CD4-positive, CD25-positive, alpha-beta regulatory T cell (primary cell): ENCODE measurements at regions not wholly inside any gene's neighbourhood (a gene's known extent, or its start where the extent isn't known, plus 50 kb on each side); places are given as distances from the start of the nearest gene placed in this dataset.

Experiments used
- ATAC-seq, 2 donors: fragments of 150-1000 bp; cut with Tn5 transposase; one replicate each; pipeline ENCODE4 v1.10.0; 2021; ENCODE audit warnings: low read depth in 2 of 2, moderate number of reproducible peaks in 2 of 2, moderate library complexity in 1 of 2
- DNase-seq, 3 donors: peaks; one replicate each; pipeline versions ENCODE4 v3.0.0 to v3.0.0-alpha.2; 2012 to 2022; ENCODE audit warnings: mixed read lengths in 1 of 3
- H3K27ac ChIP-seq: one replicate; pipeline ENCODE4 v1.7.0; 2013; ENCODE audit warnings: mild to moderate bottlenecking, low read length; ENCODE audit not compliant: insufficient read depth, poor library complexity, severe bottlenecking
- H3K27me3 ChIP-seq: one replicate; pipeline ENCODE4 v1.7.0; 2013; ENCODE audit warnings: low read length; ENCODE audit not compliant: control insufficient read depth, insufficient read depth
- H3K36me3 ChIP-seq: one replicate; pipeline ENCODE4 v1.7.0; 2013; ENCODE audit warnings: mild to moderate bottlenecking, low read length, moderate library complexity; ENCODE audit not compliant: control insufficient read depth, insufficient read depth
- H3K4me1 ChIP-seq: 2 replicates; pipeline ENCODE4 v1.7.0; 2013; ENCODE audit warnings: mild to moderate bottlenecking, low read length; ENCODE audit not compliant: insufficient read depth, control insufficient read depth, poor library complexity, severe bottlenecking
- H3K4me3 ChIP-seq: one replicate; pipeline ENCODE4 v1.7.0; 2013; ENCODE audit warnings: low read depth, mild to moderate bottlenecking, low read length, moderate library complexity
- H3K9me3 ChIP-seq, 2 experiments: 1 replicate in 1 of 2; 2 replicates in 1 of 2; pipeline ENCODE4 v1.7.0; 2013; ENCODE audit warnings: low read length in 2 of 2, mild to moderate bottlenecking in 1 of 2, moderate library complexity in 1 of 2; ENCODE audit not compliant: control insufficient read depth in 2 of 2
- H3K27ac Mint-ChIP-seq, 3 donors: one replicate each; pipeline ENCODE4 v1.8.0; 2020 to 2022; ENCODE audit warnings: mild to moderate bottlenecking in 3 of 3, mixed read lengths in 3 of 3, moderate library complexity in 2 of 3
- H3K27me3 Mint-ChIP-seq: one replicate; pipeline ENCODE4 v1.8.0; 2022; ENCODE audit warnings: mild to moderate bottlenecking, mixed read lengths
- H3K36me3 Mint-ChIP-seq: one replicate; pipeline ENCODE4 v1.8.0; 2020; ENCODE audit warnings: mixed read lengths
- H3K4me1 Mint-ChIP-seq, 4 donors: one replicate each; pipeline ENCODE4 v1.8.0; 2020 to 2022; ENCODE audit warnings: mixed read lengths in 4 of 4, mild to moderate bottlenecking in 1 of 4
- H3K4me3 Mint-ChIP-seq, 4 donors: one replicate each; pipeline ENCODE4 v1.8.0; 2020 to 2022; ENCODE audit warnings: mild to moderate bottlenecking in 4 of 4, mixed read lengths in 4 of 4, moderate library complexity in 3 of 4
- H3K9me3 Mint-ChIP-seq, 7 donors: one replicate each; pipeline ENCODE4 v1.8.0; 2020 to 2022; ENCODE audit warnings: mixed read lengths in 7 of 7, mild to moderate bottlenecking in 3 of 7, moderate library complexity in 2 of 7

- Histone ChIP-seq H3K36me3 (no peaks in the 10 kb centered on the region), H3K27me3 (no peaks in the 10 kb centered on the region), H3K4me1 (no peaks in the 10 kb centered on the region), H3K4me3 (no peak overlapping the region), H3K9me3 (peaks cover 5 to 6% of the 10 kb centered on the region in 2 experiments), H3K27ac (no peak overlapping the region)
- H3K4me1 Mint-ChIP-seq: no peaks in the 10 kb centered on the region
- H3K9me3 Mint-ChIP-seq: peaks cover 6 to 39% (median 13%) of the 10 kb centered on the region in 7 donors
- no peak for DNase-seq
- no peak for ATAC-seq
- H3K27me3 Mint-ChIP-seq: no peaks in the 10 kb centered on the region
- no peak overlapping the region for H3K4me3 Mint-ChIP-seq
- H3K27ac Mint-ChIP-seq: no peak overlapping the region
- no peaks in the 10 kb centered on the region for H3K36me3 Mint-ChIP-seq
These were observed 893.3 kb upstream of the LRFN5 start for GRCh38 chr14:40713387-40713786.

- ATAC-seq (no peak), DNase-seq (no peak)
- peaks cover 0 to 10% (median 3%) of the 10 kb centered on the region in 7 donors for H3K9me3 Mint-ChIP-seq
- no peaks in the 10 kb centered on the region for H3K27me3 ChIP-seq
- H3K4me1 ChIP-seq: no peaks in the 10 kb centered on the region
- no peak overlapping the region for H3K4me3 Mint-ChIP-seq
- H3K27ac ChIP-seq: no peak overlapping the region
- H3K36me3 Mint-ChIP-seq: no peaks in the 10 kb centered on the region
- H3K27me3 Mint-ChIP-seq: no peaks in the 10 kb centered on the region
- no peak overlapping the region for H3K4me3 ChIP-seq
- H3K36me3 ChIP-seq: no peaks in the 10 kb centered on the region
- no peaks in the 10 kb centered on the region for H3K4me1 Mint-ChIP-seq
- H3K9me3 ChIP-seq: no peaks in the 10 kb centered on the region
- H3K27ac Mint-ChIP-seq: no peak overlapping the region
These were observed 909.4 kb upstream of the LRFN5 start for GRCh38 chr14:40697231-40697630.

- no peaks in the 10 kb centered on the region for H3K27me3 ChIP-seq
- ATAC-seq (no peak), DNase-seq (no peak)
- no peaks in the 10 kb centered on the region for H3K9me3 ChIP-seq
- peaks cover 0 to 12% (median 3%) of the 10 kb centered on the region in 7 donors for H3K9me3 Mint-ChIP-seq
- no peak overlapping the region for H3K27ac ChIP-seq
- no peaks in the 10 kb centered on the region for H3K4me1 Mint-ChIP-seq
- no peaks in the 10 kb centered on the region for H3K36me3 ChIP-seq
- H3K27ac Mint-ChIP-seq: no peak overlapping the region
- H3K27me3 Mint-ChIP-seq: no peaks in the 10 kb centered on the region
- H3K4me3 ChIP-seq: no peak overlapping the region
- no peaks in the 10 kb centered on the region for H3K36me3 Mint-ChIP-seq
- H3K4me3 Mint-ChIP-seq: no peak overlapping the region
- H3K4me1 ChIP-seq: no peaks in the 10 kb centered on the region
These were observed 912.7 kb upstream of the LRFN5 start for GRCh38 chr14:40694023-40694422.

- Mint-ChIP-seq H3K36me3 (no peaks in the 10 kb centered on the region), H3K4me3 (no peak overlapping the region), H3K4me1 (no peaks in the 10 kb centered on the region), H3K9me3 (peaks cover 0 to 12% (median 3%) of the 10 kb centered on the region in 7 donors), H3K27me3 (no peaks in the 10 kb centered on the region), H3K27ac (no peak overlapping the region)
- Histone ChIP-seq H3K36me3 (no peaks in the 10 kb centered on the region), H3K4me3 (no peak overlapping the region), H3K9me3 (no peaks in the 10 kb centered on the region), H3K4me1 (no peaks in the 10 kb centered on the region), H3K27ac (no peak overlapping the region), H3K27me3 (no peaks in the 10 kb centered on the region)
- no peak for DNase-seq
- ATAC-seq: no peak
These were observed 915.6 kb upstream of the LRFN5 start for GRCh38 chr14:40691066-40691465.

- ATAC-seq (no peak), DNase-seq (no peak)
- Histone ChIP-seq H3K4me1 (no peaks in the 10 kb centered on the region), H3K36me3 (no peaks in the 10 kb centered on the region), H3K27ac (no peak overlapping the region), H3K4me3 (no peak overlapping the region), H3K9me3 (no peaks in the 10 kb centered on the region), H3K27me3 (no peaks in the 10 kb centered on the region)
- Mint-ChIP-seq H3K27ac (no peak overlapping the region), H3K9me3 (peaks cover 0 to 14% (median 3%) of the 10 kb centered on the region in 7 donors), H3K4me1 (no peaks in the 10 kb centered on the region), H3K36me3 (no peaks in the 10 kb centered on the region), H3K27me3 (no peaks in the 10 kb centered on the region), H3K4me3 (no peak overlapping the region)
These were observed 920.9 kb upstream of the LRFN5 start for GRCh38 chr14:40685764-40686163.

- no peaks in the 10 kb centered on the region for H3K36me3 Mint-ChIP-seq
- Histone ChIP-seq H3K27me3 (no peaks in the 10 kb centered on the region), H3K27ac (no peak overlapping the region), H3K9me3 (peaks cover 0 to 2% of the 10 kb centered on the region in 2 experiments), H3K4me3 (no peak overlapping the region), H3K4me1 (no peaks in the 10 kb centered on the region), H3K36me3 (no peaks in the 10 kb centered on the region)
- DNase-seq (no peak), ATAC-seq (no peak)
- H3K27me3 Mint-ChIP-seq: no peaks in the 10 kb centered on the region
- peaks cover 0 to 16% (median 6%) of the 10 kb centered on the region in 7 donors for H3K9me3 Mint-ChIP-seq
- no peak overlapping the region for H3K4me3 Mint-ChIP-seq
- H3K27ac Mint-ChIP-seq: no peak overlapping the region
- H3K4me1 Mint-ChIP-seq: no peaks in the 10 kb centered on the region
These were observed 922.3 kb upstream of the LRFN5 start for GRCh38 chr14:40684328-40684727.

GRCh38 chr14:40682131-40682913 is 924.4 kb upstream of the LRFN5 start:
- H3K27ac Mint-ChIP-seq: no peak overlapping the region
- H3K9me3 Mint-ChIP-seq: peaks cover 0 to 21% (median 9%) of the 10 kb centered on the region in 7 donors
- Histone ChIP-seq H3K27ac (no peak overlapping the region), H3K9me3 (peaks cover 0 to 2% of the 10 kb centered on the region in 2 experiments), H3K36me3 (no peaks in the 10 kb centered on the region), H3K4me3 (no peak overlapping the region), H3K27me3 (no peaks in the 10 kb centered on the region), H3K4me1 (no peaks in the 10 kb centered on the region)
- ATAC-seq (no peak), DNase-seq (no peak)
- H3K4me3 Mint-ChIP-seq: no peak overlapping the region
- H3K36me3 Mint-ChIP-seq: no peaks in the 10 kb centered on the region
- H3K27me3 Mint-ChIP-seq: no peaks in the 10 kb centered on the region
- H3K4me1 Mint-ChIP-seq: no peaks in the 10 kb centered on the region

GRCh38 chr14:40679256-40679655 is 927.4 kb upstream of the LRFN5 start:
- Histone ChIP-seq H3K9me3 (peaks cover 0 to 2% of the 10 kb centered on the region in 2 experiments), H3K4me1 (no peaks in the 10 kb centered on the region), H3K4me3 (no peak overlapping the region), H3K27me3 (no peaks in the 10 kb centered on the region), H3K36me3 (no peaks in the 10 kb centered on the region), H3K27ac (no peak overlapping the region)
- Mint-ChIP-seq H3K27ac (peak overlapping the region in 1 of 3 donors; percentile 54), H3K4me3 (no peak overlapping the region), H3K36me3 (no peaks in the 10 kb centered on the region), H3K27me3 (no peaks in the 10 kb centered on the region), H3K4me1 (no peaks in the 10 kb centered on the region), H3K9me3 (peaks cover 0 to 25% (median 9%) of the 10 kb centered on the region in 7 donors)
- DNase-seq (no peak), ATAC-seq (no peak)
